Astrocyte of the cerebellum (primary cell): ENCODE measurements at regions not wholly inside any gene's neighbourhood (a gene's known extent, or its start where the extent isn't known, plus 50 kb on each side); places are given as distances from the start of the nearest gene placed in this dataset.

Source experiments
- DNase-seq: peaks from one replicate; pipeline ENCODE4 v3.0.0-alpha.2; 2011; ENCODE audit warnings: low read depth
- H3K4me3 ChIP-seq: 2 replicates; pipeline ENCODE4 v1.5.1; 2011; ENCODE audit warnings: mild to moderate bottlenecking, low read depth, low read length, moderate library complexity
- in situ Hi-C: cut with HindIII; loops from 2 replicates; pipeline ENCODE4 v1.10.0; 2017; ENCODE audit warnings: low sequenced_read_pairs
- TF ChIP-seq, protein P1 (sequence below): IDR thresholded peaks from 2 replicates; pipeline ENCODE4 v1.5.1; 2012; ENCODE audit warnings: low read length, low read depth, moderate library complexity, mild to moderate bottlenecking; ENCODE audit errors: missing control alignments

- H3K4me3 ChIP-seq = no peak overlapping the region
- in situ Hi-C loops = no loop called here
- DNase-seq = no peak
- TF ChIP-seq, protein P1, sequence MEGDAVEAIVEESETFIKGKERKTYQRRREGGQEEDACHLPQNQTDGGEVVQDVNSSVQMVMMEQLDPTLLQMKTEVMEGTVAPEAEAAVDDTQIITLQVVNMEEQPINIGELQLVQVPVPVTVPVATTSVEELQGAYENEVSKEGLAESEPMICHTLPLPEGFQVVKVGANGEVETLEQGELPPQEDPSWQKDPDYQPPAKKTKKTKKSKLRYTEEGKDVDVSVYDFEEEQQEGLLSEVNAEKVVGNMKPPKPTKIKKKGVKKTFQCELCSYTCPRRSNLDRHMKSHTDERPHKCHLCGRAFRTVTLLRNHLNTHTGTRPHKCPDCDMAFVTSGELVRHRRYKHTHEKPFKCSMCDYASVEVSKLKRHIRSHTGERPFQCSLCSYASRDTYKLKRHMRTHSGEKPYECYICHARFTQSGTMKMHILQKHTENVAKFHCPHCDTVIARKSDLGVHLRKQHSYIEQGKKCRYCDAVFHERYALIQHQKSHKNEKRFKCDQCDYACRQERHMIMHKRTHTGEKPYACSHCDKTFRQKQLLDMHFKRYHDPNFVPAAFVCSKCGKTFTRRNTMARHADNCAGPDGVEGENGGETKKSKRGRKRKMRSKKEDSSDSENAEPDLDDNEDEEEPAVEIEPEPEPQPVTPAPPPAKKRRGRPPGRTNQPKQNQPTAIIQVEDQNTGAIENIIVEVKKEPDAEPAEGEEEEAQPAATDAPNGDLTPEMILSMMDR = no peak
These were observed 1005.1 kb downstream of the PDHA2 start for GRCh38 chr4:96844858-96845490.

DNA sequence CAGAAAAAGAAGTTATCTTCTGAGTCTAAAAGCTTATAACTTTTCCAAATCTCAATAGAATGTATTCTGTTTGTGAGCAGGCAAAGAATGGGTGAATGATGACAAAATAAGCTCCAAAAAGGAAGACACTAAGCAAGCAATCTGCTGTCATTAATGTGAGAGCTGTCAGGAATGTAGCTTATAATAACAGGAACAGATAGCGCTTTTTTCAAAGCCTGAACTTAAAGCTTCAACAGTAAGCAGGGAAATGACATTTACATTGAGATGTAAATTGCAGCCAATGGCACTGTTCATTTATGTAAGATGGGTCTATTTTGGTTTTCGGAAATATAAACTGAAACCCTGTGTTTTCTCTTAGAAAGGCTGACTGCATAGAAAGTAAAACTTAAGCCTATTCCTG, 1005.9 kb downstream of the PDHA2 start:
- no peak for DNase-seq
- TF ChIP-seq, protein P1 = no peak
- H3K4me3 ChIP-seq = no peak overlapping the region
- in situ Hi-C loops = no loop called here

GRCh38 chr4:96874657-96875056, 1034.8 kb downstream of the PDHA2 start:
- TF ChIP-seq, protein P1 = no peak
- no peak overlapping the region for H3K4me3 ChIP-seq
- no peak for DNase-seq
- in situ Hi-C loops = no loop called here

DNA sequence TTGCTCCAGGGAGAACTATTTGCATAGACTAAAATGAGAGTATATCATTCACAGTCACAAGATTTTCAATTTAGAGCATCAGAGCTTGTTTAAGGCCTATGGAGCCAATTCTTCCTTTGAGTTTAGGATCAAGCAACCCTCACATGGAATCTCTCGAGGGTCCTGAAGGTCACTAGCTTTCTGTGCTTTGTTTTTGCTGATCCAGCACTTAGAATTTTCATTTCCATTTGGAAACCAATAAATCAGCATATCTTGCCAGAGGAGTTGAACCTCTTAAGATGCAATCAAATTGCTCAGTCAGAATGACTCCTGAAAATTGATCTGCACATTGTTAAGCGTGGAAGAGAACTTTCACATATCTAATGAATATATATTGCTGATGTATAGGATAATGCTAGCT, 1039.6 kb downstream of the PDHA2 start:
- H3K4me3 ChIP-seq = no peak overlapping the region
- no peak for DNase-seq
- TF ChIP-seq, protein P1 = no peak
- in situ Hi-C loops = no loop called here

- DNase-seq = no peak
- in situ Hi-C loops = no loop called here
- TF ChIP-seq, protein P1 = no peak
- H3K4me3 ChIP-seq = no peak overlapping the region
These were observed 1048.0 kb downstream of the PDHA2 start for GRCh38 chr4:96887857-96888256.

DNA sequence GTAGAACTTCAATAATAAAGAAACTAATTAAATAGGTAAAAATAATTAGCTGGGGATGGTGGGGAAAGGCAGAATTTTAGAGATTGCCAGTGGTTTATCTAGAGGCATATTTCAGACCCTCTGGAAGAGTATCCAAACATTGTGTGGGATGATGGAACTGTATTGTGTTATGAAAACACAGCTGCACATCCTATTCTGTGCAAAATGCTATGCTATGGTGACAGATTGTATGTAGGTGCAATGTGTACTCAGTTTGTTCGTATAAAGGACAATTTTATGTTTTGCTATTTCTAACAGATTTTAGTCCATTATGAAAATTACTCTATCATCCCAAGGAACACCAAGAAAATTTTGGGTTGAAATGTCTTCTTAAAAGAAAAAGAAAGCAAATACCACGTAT, 1054.7 kb downstream of the PDHA2 start:
- no peak overlapping the region for H3K4me3 ChIP-seq
- TF ChIP-seq, protein P1 = no peak
- no peak for DNase-seq
- in situ Hi-C loops = no loop called here
